A673 (cell line): ENCODE measurements at regions not wholly inside any gene's neighbourhood (a gene's known extent, or its start where the extent isn't known, plus 50 kb on each side); places are given as distances from the start of the nearest gene placed in this dataset.

Source experiments
- CTCF ChIP-seq: fragments of 300-800, 200-600 bp; sonication (generic); conservative IDR thresholded peaks from 2 replicates; pipeline ENCODE4 v1.5.1; 2017; ENCODE audit warnings: low read depth, mild to moderate bottlenecking, antibody characterized with exemption, low read length, moderate library complexity, mixed read lengths
- EZH2 ChIP-seq: fragments of 200-600 bp; sonication (generic); IDR thresholded peaks from 2 replicates; pipeline ENCODE4 v1.6.1; 2017; ENCODE audit warnings: borderline replicate concordance, low read depth, mild to moderate bottlenecking, mixed read lengths, antibody characterized with exemption, low read length; ENCODE audit not compliant: poor library complexity, severe bottlenecking

GRCh38 chr2:59947209-59947608 lies 606.2 kb downstream of the BCL11A start:
- TF ChIP-seq CTCF (no peak), EZH2 (no peak)
